A549 (cell line): ENCODE measurements at regions not wholly inside any gene's neighbourhood (a gene's known extent, or its start where the extent isn't known, plus 50 kb on each side); places are given as distances from the start of the nearest gene placed in this dataset.

Source experiments
- CHD2 ChIP-seq: fragments of 150-350 bp; IDR thresholded peaks from 2 replicates; pipeline ENCODE4 v1.6.1; 2014; ENCODE audit warnings: low read length; ENCODE audit not compliant: partially characterized antibody
- FOSL2 ChIP-seq, 2 experiments: fragments of 450-650 bp in 1 of 2; fragments of >200 bp in 1 of 2; sonication (Bioruptor Twin) in 1 of 2; formaldehyde crosslinking; IDR thresholded peaks; 2 replicates each; pipeline versions ENCODE4 v1.5.0 to v1.6.1; 2016 to 2020; ENCODE audit warnings: mild to moderate bottlenecking in 1 of 2, moderate library complexity in 1 of 2
- RCOR1 ChIP-seq: fragments of 150-350 bp; IDR thresholded peaks from 2 replicates; pipeline ENCODE4 v1.6.1; 2014; ENCODE audit warnings: antibody characterized with exemption, low read length, low read depth
- ZFP36 ChIP-seq: fragments of 450-650 bp; IDR thresholded peaks from 2 replicates; pipeline ENCODE4 v1.6.1; 2014; ENCODE audit warnings: borderline replicate concordance; ENCODE audit not compliant: partially characterized antibody

DNA sequence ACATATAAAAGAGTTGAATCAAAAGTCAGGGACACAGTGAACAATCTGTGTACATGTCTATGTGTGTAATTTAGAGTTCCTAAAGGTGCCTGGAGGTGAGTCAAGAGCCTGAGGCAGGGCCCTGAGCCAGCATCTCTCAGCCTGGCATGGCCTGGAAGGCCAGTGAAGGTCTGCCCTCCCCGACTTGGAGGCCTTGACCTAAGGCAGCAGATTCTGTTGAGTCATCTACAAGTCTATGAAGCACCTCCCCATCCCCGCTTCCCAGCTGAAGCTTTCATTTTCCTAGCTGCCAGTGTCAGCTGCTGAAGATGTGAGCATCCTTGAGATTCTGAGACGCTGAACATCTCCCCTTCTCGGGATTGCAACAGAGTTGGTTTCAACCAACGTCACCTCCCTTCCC, 583.9 kb downstream of the BCOR start:
- TF ChIP-seq FOSL2 (IDR thresholded peaks at IDR 0.05) (no peak), FOSL2 (CRISPR knock-in tag; IDR thresholded peaks at IDR 0.05) (no peak), RCOR1 (no peak), ZFP36 (no peak), CHD2 (no peak)
